ENCODE measurements at regions not wholly inside any gene's neighbourhood (a gene's known extent, or its start where the extent isn't known, plus 50 kb on each side); places are given as distances from the start of the nearest gene placed in this dataset.

- TF ChIP-seq TAF1 (IDR thresholded peaks at IDR 0.05; ENCODE audit: low read depth) (no peak), YY1 (IDR thresholded peaks at IDR 0.05; ENCODE audit: low read depth) (no peak), MAX (IDR thresholded peaks at IDR 0.05) (no peak), EP300 (IDR thresholded peaks at IDR 0.05; ENCODE audit: borderline replicate concordance) (no peak), REST (IDR thresholded peaks at IDR 0.05; ENCODE audit: low read depth) (no peak), ZBTB7A (IDR thresholded peaks at IDR 0.05; ENCODE audit: low read depth) (no peak), FOXM1 (IDR thresholded peaks at IDR 0.05; ENCODE audit: borderline replicate concordance, low read depth) (no peak), USF1 (IDR thresholded peaks at IDR 0.05) (no peak), TEAD4 (IDR thresholded peaks at IDR 0.05) (no peak), RAD21 (IDR thresholded peaks at IDR 0.05; ENCODE audit: low read depth) (no peak)
Observed at GRCh38 chr7:3214090-3214413, 87.0 kb upstream of the SDK1 start.
